H1 (cell line): ENCODE measurements at regions not wholly inside any gene's neighbourhood (a gene's known extent, or its start where the extent isn't known, plus 50 kb on each side); places are given as distances from the start of the nearest gene placed in this dataset.

Experiments used
- CTCF ChIA-PET: fragments of 300-600 bp; sonication (Branson Sonifier 250); formaldehyde crosslinking; loops from one replicate; lab custom pipeline; 2021; ENCODE audit not compliant: partially characterized antibody; lab: Charles Lee
- POLR2A ChIA-PET: fragments of 300-600 bp; sonication (Branson Sonifier 250); formaldehyde crosslinking; loops from one replicate; lab custom pipeline; 2021; ENCODE audit warnings: inconsistent platforms; ENCODE audit not compliant: partially characterized antibody; lab: Charles Lee
- DNase-seq, 2 experiments: peaks; one replicate each; pipeline versions ENCODE4 v3.0.0 to v3.0.0-alpha.2; 2010 to 2022; ENCODE audit warnings: low spot score in 2 of 2, low read depth in 1 of 2, mixed read lengths in 1 of 2
- FAIRE-seq: peaks from 2 replicates; lab custom pipeline; 2011; peaks lifted over from hg19 to GRCh38; lab: Jason Lieb, UNC
- H2AFZ ChIP-seq: 2 replicates; pipeline ENCODE4 v1.8.1; 2012; ENCODE audit warnings: low read length, inconsistent platforms
- H2AK5ac ChIP-seq: 2 replicates; pipeline ENCODE4 v1.6.1; 2013; ENCODE audit warnings: low read depth, low read length
- H2BK120ac ChIP-seq: replicated peaks from 2 replicates; pipeline ENCODE3; 2013; ENCODE audit warnings: low read depth, low read length, inconsistent platforms
- H2BK12ac ChIP-seq: 2 replicates; pipeline ENCODE4 v1.6.1; 2013; ENCODE audit warnings: low read depth, low read length
- H2BK15ac ChIP-seq: 2 replicates; pipeline ENCODE4 v1.6.1; 2013; ENCODE audit warnings: low read length
- H2BK20ac ChIP-seq: 2 replicates; pipeline ENCODE4 v1.6.1; 2013; ENCODE audit warnings: low read length
- H2BK5ac ChIP-seq: 2 replicates; pipeline ENCODE4 v1.6.1; 2013; ENCODE audit warnings: low read depth, low read length
- H3K14ac ChIP-seq: 2 replicates; pipeline ENCODE4 v1.6.1; 2013; ENCODE audit warnings: inconsistent platforms; ENCODE audit not compliant: insufficient read length
- H3K18ac ChIP-seq: 2 replicates; pipeline ENCODE4 v1.6.1; 2013; ENCODE audit warnings: low read length; ENCODE audit errors: extremely low read depth
- H3K23ac ChIP-seq: 2 replicates; pipeline ENCODE4 v1.6.1; 2013; ENCODE audit warnings: inconsistent platforms; ENCODE audit not compliant: insufficient read length
- H3K23me2 ChIP-seq: 2 replicates; pipeline ENCODE4 v1.6.1; 2013; ENCODE audit warnings: low read depth, low read length
- H3K27ac ChIP-seq: 2 replicates; pipeline ENCODE4 v1.6.1; 2011; ENCODE audit warnings: low read depth, low read length, inconsistent platforms
- H3K27me3 ChIP-seq, 4 experiments: replicated peaks in 1 of 4; 1 replicate in 1 of 4; 2 replicates in 3 of 4; pipeline versions ENCODE4 v1.6.1 to v1.8.1; 2011 to 2013; ENCODE audit warnings: low read length in 3 of 4, mild to moderate bottlenecking in 3 of 4, inconsistent platforms in 2 of 4, mixed read lengths in 2 of 4, moderate library complexity in 1 of 4; ENCODE audit not compliant: control insufficient read depth in 3 of 4, insufficient read depth in 3 of 4; ENCODE audit errors: extremely low read depth in 1 of 4
- H3K36me3 ChIP-seq, 4 experiments: 2 replicates each; pipeline versions ENCODE4 v1.6.1 to v1.8.1; 2011 to 2013; ENCODE audit warnings: mild to moderate bottlenecking in 4 of 4, low read length in 3 of 4, moderate library complexity in 2 of 4, control low read depth in 1 of 4, inconsistent platforms in 1 of 4; ENCODE audit not compliant: insufficient read depth in 4 of 4, control insufficient read depth in 2 of 4
- H3K4ac ChIP-seq: replicated peaks from 2 replicates; pipeline ENCODE3; 2013; ENCODE audit warnings: low read length, low read depth, mixed read lengths, inconsistent platforms; ENCODE audit not compliant: insufficient read length
- H3K4me1 ChIP-seq, 4 experiments: replicated peaks in 1 of 4; 1 replicate in 1 of 4; 2 replicates in 3 of 4; pipeline versions ENCODE4 v1.6.1 to v1.8.1; 2011 to 2013; ENCODE audit warnings: low read length in 3 of 4, inconsistent platforms in 2 of 4, mixed read lengths in 1 of 4; ENCODE audit not compliant: insufficient read depth in 4 of 4, control insufficient read depth in 3 of 4
- H3K4me2 ChIP-seq, 2 experiments: 2 replicates each; pipeline versions ENCODE4 v1.6.1 to v1.8.1; 2011 to 2013; ENCODE audit warnings: low read depth in 2 of 2, low read length in 2 of 2, control low read depth in 1 of 2, inconsistent platforms in 1 of 2, mild to moderate bottlenecking in 1 of 2; ENCODE audit not compliant: insufficient read depth in 1 of 2
- H3K4me3 ChIP-seq, 4 experiments: fragments of 200-600, 300-600 bp in 1 of 4; sonication (generic), shearing (Covaris generic), sonication (Bioruptor Twin) in 1 of 4; 2 replicates each; pipeline versions ENCODE4 v1.5.1 to v1.8.1; 2011 to 2016; ENCODE audit warnings: low read length in 4 of 4, low read depth in 3 of 4, control low read depth in 2 of 4, inconsistent platforms in 2 of 4, mild to moderate bottlenecking in 2 of 4, mixed read lengths in 1 of 4, moderate library complexity in 1 of 4; ENCODE audit not compliant: insufficient read depth in 2 of 4; ENCODE audit errors: extremely low read depth in 1 of 4
- H3K56ac ChIP-seq: replicated peaks from 2 replicates; pipeline ENCODE3; 2013; ENCODE audit warnings: low read depth, mild to moderate bottlenecking, mixed read lengths, low read length, inconsistent platforms; ENCODE audit not compliant: insufficient read length
- H3K79me1 ChIP-seq: 2 replicates; pipeline ENCODE4 v1.6.1; 2013; ENCODE audit warnings: low read depth, low read length, control low read depth
- H3K79me2 ChIP-seq, 2 experiments: 2 replicates each; pipeline versions ENCODE4 v1.6.1 to v1.8.1; 2012 to 2013; ENCODE audit warnings: low read length in 2 of 2, mild to moderate bottlenecking in 2 of 2, inconsistent platforms in 1 of 2; ENCODE audit not compliant: insufficient read depth in 2 of 2, control insufficient read depth in 1 of 2
- H3K9ac ChIP-seq, 4 experiments: replicated peaks in 1 of 4; 1 replicate in 1 of 4; 2 replicates in 3 of 4; pipeline versions ENCODE4 v1.6.1 to v1.8.1; 2011 to 2013; ENCODE audit warnings: low read depth in 3 of 4, low read length in 3 of 4, control low read depth in 2 of 4, mild to moderate bottlenecking in 2 of 4, moderate library complexity in 2 of 4, inconsistent platforms in 1 of 4; ENCODE audit errors: extremely low read depth in 1 of 4
- H3K9me3 ChIP-seq, 2 experiments: 2 replicates each; pipeline versions ENCODE4 v1.6.1 to v1.8.1; 2012 to 2013; ENCODE audit warnings: mild to moderate bottlenecking in 2 of 2, moderate library complexity in 2 of 2, control low read depth in 1 of 2, inconsistent platforms in 1 of 2, low read depth in 1 of 2, low read length in 1 of 2, mixed read lengths in 1 of 2; ENCODE audit not compliant: insufficient read depth in 2 of 2
- H4K20me1 ChIP-seq, 2 experiments: replicated peaks in 1 of 2; 2 replicates each; pipeline versions ENCODE3 to v1.8.1; 2011 to 2013; ENCODE audit warnings: inconsistent platforms in 2 of 2, low read length in 2 of 2, mild to moderate bottlenecking in 1 of 2; ENCODE audit not compliant: insufficient read depth in 2 of 2, control insufficient read depth in 1 of 2
- H4K5ac ChIP-seq: 2 replicates; pipeline ENCODE4 v1.6.1; 2013; ENCODE audit warnings: low read length, low read depth, mixed read lengths, inconsistent platforms; ENCODE audit not compliant: insufficient read length
- H4K8ac ChIP-seq: 2 replicates; pipeline ENCODE4 v1.8.0; 2013; ENCODE audit warnings: mild to moderate bottlenecking, moderate library complexity, low read length, inconsistent platforms; ENCODE audit not compliant: insufficient read depth; ENCODE audit errors: extremely low read depth
- H4K91ac ChIP-seq: replicated peaks from 2 replicates; pipeline ENCODE3; 2013; ENCODE audit warnings: low read length, mixed read lengths, inconsistent platforms; ENCODE audit not compliant: insufficient read length
- ASH2L ChIP-seq: fragments of 200-600, 300-600 bp; sonication (generic); IDR thresholded peaks from one replicate; pipeline ENCODE4 v1.7.1; 2017; ENCODE audit warnings: low read length
- BRCA1 ChIP-seq: IDR thresholded peaks from 2 replicates; pipeline ENCODE4 v1.6.1; 2012; ENCODE audit warnings: low read depth, low read length, improper control_type of control experiment
- CBX5 ChIP-seq: fragments of 300-800, 300-1000 bp; sonication (generic); IDR thresholded peaks from 2 replicates; pipeline ENCODE4 v1.7.1; 2016; ENCODE audit warnings: antibody characterized with exemption, low read length, low read depth
- CREB1 ChIP-seq: IDR thresholded peaks from 2 replicates; pipeline ENCODE4 v1.6.1; 2012; ENCODE audit warnings: inconsistent platforms
- JUN ChIP-seq: IDR thresholded peaks from 2 replicates; pipeline ENCODE4 v1.6.1; 2011; ENCODE audit warnings: low read depth, mild to moderate bottlenecking, improper control_type of control experiment, low read length
- POU5F1 ChIP-seq: IDR thresholded peaks from 2 replicates; pipeline ENCODE4 v1.6.1; 2011; ENCODE audit warnings: low read depth, mild to moderate bottlenecking, low read length, moderate library complexity
- SIN3A ChIP-seq, 2 experiments: IDR thresholded peaks in 1 of 2; conservative IDR thresholded peaks in 1 of 2; 2 replicates each; pipeline ENCODE4 v1.6.1; 2011 to 2012; ENCODE audit warnings: low read length in 2 of 2, improper control_type of control experiment in 1 of 2, low read depth in 1 of 2, mild to moderate bottlenecking in 1 of 2
- SIRT6 ChIP-seq: IDR thresholded peaks from one replicate; pipeline ENCODE4 v1.7.1; 2012; ENCODE audit warnings: low read length, inconsistent platforms
- TEAD4 ChIP-seq: IDR thresholded peaks from 2 replicates; pipeline ENCODE4 v1.6.1; 2012; ENCODE audit warnings: low read depth, low read length, inconsistent platforms, mixed read lengths
- WGBS, 2 experiments: shearing (Covaris generic) in 1 of 2; methylation state at CpG; one replicate each; pipeline versions ENCODE4 v1.1.6 to v1.1.7; 2013 to 2015; ENCODE audit warnings: low lambda C conversion rate in 2 of 2, mixed read lengths in 2 of 2, inconsistent platforms in 1 of 2, low coverage in 1 of 2, missing lambda C conversion rate in 1 of 2; ENCODE audit not compliant: insufficient replicate concordance in 2 of 2, insufficient coverage in 1 of 2, insufficient read length in 1 of 2; ENCODE audit errors: extremely low coverage in 1 of 2, missing lambda C conversion rate in 1 of 2; 5-methylcytosine and 5-hydroxymethylcytosine counted together
- TF ChIP-seq, protein P1 (sequence below): IDR thresholded peaks from 2 replicates; pipeline ENCODE4 v1.6.1; 2012; ENCODE audit warnings: inconsistent platforms

GRCh38 chr4:124455671-124456070 is 256.9 kb downstream of the ANKRD50 start:
- H2BK120ac ChIP-seq: no peak overlapping the region
- no peak overlapping the region for H4K8ac ChIP-seq
- H3K4me1 ChIP-seq: peaks cover 0 to 12% (median 8%) of the 10 kb centered on the region in 4 experiments; a peak in 6 of 7 replicates
- H3K23ac ChIP-seq: no peak overlapping the region
- H2BK12ac ChIP-seq: no peak overlapping the region
- no peaks in the 10 kb centered on the region for H4K20me1 ChIP-seq
- H3K36me3 ChIP-seq: no peaks in the 10 kb centered on the region; a peak in 1 of 8 replicates
- no peak for FAIRE-seq
- no peak overlapping the region for H3K4me3 ChIP-seq
- TF ChIP-seq CBX5: no peak
- TF ChIP-seq SIN3A (conservative IDR thresholded peaks at IDR 0.05 in 1 of 2, IDR thresholded peaks at IDR 0.05 in 1 of 2; ENCODE audit: low read depth in 1 of 2, low read length in 2 of 2): no peak
- no peak for TF ChIP-seq TEAD4
- no peak for TF ChIP-seq SIRT6
- TF ChIP-seq, protein P1, sequence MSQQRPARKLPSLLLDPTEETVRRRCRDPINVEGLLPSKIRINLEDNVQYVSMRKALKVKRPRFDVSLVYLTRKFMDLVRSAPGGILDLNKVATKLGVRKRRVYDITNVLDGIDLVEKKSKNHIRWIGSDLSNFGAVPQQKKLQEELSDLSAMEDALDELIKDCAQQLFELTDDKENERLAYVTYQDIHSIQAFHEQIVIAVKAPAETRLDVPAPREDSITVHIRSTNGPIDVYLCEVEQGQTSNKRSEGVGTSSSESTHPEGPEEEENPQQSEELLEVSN: no peak
- no peak for TF ChIP-seq BRCA1
- TF ChIP-seq ASH2L: no peak
- no peak for TF ChIP-seq CREB1
- no peak for TF ChIP-seq POU5F1
- no peak for TF ChIP-seq JUN
- H3K27ac ChIP-seq: no peak overlapping the region
- no peaks in the 10 kb centered on the region for H3K23me2 ChIP-seq
- CTCF ChIA-PET: no interaction called here
- H3K79me1 ChIP-seq: no peaks in the 10 kb centered on the region
- H2AFZ ChIP-seq: no peak overlapping the region
- no peak overlapping the region for H2BK5ac ChIP-seq
- no peak overlapping the region for H3K56ac ChIP-seq
- H2BK20ac ChIP-seq: no peak overlapping the region
- H3K4ac ChIP-seq: no peak overlapping the region
- POLR2A ChIA-PET: no interaction called here
- H3K18ac ChIP-seq: no peak overlapping the region
- no peak overlapping the region for H3K4me2 ChIP-seq
- no peak overlapping the region for H2AK5ac ChIP-seq
- peaks cover under 1 to 2% of the 10 kb centered on the region in 2 experiments; a peak in 1 of 4 replicates for H3K9me3 ChIP-seq
- 92% methylated on average over 3 of the region's 3 CpGs; no CpG with 5 or more reads in 1 of the 2 experiments for WGBS, 2 experiments
- no peaks in the 10 kb centered on the region for H3K79me2 ChIP-seq
- H2BK15ac ChIP-seq: no peak overlapping the region
- no peaks in the 10 kb centered on the region for H3K27me3 ChIP-seq
- H3K14ac ChIP-seq: no peak overlapping the region
- H4K5ac ChIP-seq: no peak overlapping the region
- H4K91ac ChIP-seq: no peak overlapping the region
- H3K9ac ChIP-seq: no peak overlapping the region
- no peak for DNase-seq
